GM12892 (cell line): ENCODE measurements at regions not wholly inside any gene's neighbourhood (a gene's known extent, or its start where the extent isn't known, plus 50 kb on each side); places are given as distances from the start of the nearest gene placed in this dataset.

Source experiments
- POLR2A ChIP-seq: IDR thresholded peaks from 2 replicates; pipeline ENCODE4 v1.6.1; 2011; ENCODE audit warnings: low read depth, low read length, control low read depth
- POLR2AphosphoS5 ChIP-seq: IDR thresholded peaks from 2 replicates; pipeline ENCODE4 v1.6.1; 2011; ENCODE audit warnings: low read depth, low read length, control low read depth

DNA sequence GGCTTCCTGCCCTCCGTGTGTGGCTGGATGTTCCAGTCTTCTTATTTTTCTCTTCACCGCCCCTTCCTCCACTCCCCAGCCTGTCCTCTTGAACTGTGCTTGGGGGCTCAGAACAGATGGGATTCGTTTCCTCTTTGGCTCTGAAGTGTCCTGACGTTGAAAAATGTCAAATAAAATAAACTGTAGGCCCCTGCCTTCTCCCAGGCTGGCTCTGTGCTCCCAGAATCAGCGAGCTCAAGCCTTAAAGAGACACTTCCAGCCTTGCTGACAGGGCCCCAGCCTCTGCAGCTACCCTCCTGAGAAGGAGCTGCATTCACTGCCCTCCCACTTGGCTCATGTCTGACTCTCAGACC is 104.2 kb upstream of the IPO9 start:
- TF ChIP-seq POLR2A (no peak), POLR2AphosphoS5 (no peak)
